HL-60 (cell line): ENCODE measurements at regions not wholly inside any gene's neighbourhood (a gene's known extent, or its start where the extent isn't known, plus 50 kb on each side); places are given as distances from the start of the nearest gene placed in this dataset.

Experiments
- GABPA ChIP-seq: IDR thresholded peaks from 2 replicates; pipeline ENCODE4 v1.6.1; 2012; ENCODE audit warnings: low read depth
- POLR2AphosphoS5 ChIP-seq: IDR thresholded peaks from 2 replicates; pipeline ENCODE4 v1.6.1; 2012; ENCODE audit warnings: low read depth
- SPI1 ChIP-seq: IDR thresholded peaks from 2 replicates; pipeline ENCODE4 v1.6.1; 2012; ENCODE audit warnings: low read depth, mild to moderate bottlenecking, borderline replicate concordance
- TF ChIP-seq, protein P1 (sequence below): IDR thresholded peaks from 2 replicates; pipeline ENCODE4 v1.6.1; 2012; ENCODE audit warnings: low read depth; ENCODE audit not compliant: insufficient replicate concordance

- TF ChIP-seq, protein P1, sequence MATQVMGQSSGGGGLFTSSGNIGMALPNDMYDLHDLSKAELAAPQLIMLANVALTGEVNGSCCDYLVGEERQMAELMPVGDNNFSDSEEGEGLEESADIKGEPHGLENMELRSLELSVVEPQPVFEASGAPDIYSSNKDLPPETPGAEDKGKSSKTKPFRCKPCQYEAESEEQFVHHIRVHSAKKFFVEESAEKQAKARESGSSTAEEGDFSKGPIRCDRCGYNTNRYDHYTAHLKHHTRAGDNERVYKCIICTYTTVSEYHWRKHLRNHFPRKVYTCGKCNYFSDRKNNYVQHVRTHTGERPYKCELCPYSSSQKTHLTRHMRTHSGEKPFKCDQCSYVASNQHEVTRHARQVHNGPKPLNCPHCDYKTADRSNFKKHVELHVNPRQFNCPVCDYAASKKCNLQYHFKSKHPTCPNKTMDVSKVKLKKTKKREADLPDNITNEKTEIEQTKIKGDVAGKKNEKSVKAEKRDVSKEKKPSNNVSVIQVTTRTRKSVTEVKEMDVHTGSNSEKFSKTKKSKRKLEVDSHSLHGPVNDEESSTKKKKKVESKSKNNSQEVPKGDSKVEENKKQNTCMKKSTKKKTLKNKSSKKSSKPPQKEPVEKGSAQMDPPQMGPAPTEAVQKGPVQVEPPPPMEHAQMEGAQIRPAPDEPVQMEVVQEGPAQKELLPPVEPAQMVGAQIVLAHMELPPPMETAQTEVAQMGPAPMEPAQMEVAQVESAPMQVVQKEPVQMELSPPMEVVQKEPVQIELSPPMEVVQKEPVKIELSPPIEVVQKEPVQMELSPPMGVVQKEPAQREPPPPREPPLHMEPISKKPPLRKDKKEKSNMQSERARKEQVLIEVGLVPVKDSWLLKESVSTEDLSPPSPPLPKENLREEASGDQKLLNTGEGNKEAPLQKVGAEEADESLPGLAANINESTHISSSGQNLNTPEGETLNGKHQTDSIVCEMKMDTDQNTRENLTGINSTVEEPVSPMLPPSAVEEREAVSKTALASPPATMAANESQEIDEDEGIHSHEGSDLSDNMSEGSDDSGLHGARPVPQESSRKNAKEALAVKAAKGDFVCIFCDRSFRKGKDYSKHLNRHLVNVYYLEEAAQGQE: no peak
- TF ChIP-seq POLR2AphosphoS5 (no peak), SPI1 (no peak), GABPA (no peak)
These were observed 86.5 kb upstream of the PPARA start for GRCh38 chr22:46063846-46064227.
